ENCODE measurements at regions not wholly inside any gene's neighbourhood (a gene's known extent, or its start where the extent isn't known, plus 50 kb on each side); places are given as distances from the start of the nearest gene placed in this dataset.

GRCh38 chr12:74816398-74817175 lies 279.0 kb downstream of the ATXN7L3B start:
- peak; percentile 5 for DNase-seq (ENCODE audit: low read depth)

GRCh38 chr12:74817499-74817898 lies 279.9 kb downstream of the ATXN7L3B start:
- DNase-seq (ENCODE audit: low read depth) = no peak

GRCh38 chr12:74818412-74818811 lies 280.8 kb downstream of the ATXN7L3B start:
- no peak for DNase-seq (ENCODE audit: low read depth)

- no peak for DNase-seq (ENCODE audit: low read depth)
Observed at GRCh38 chr12:74820324-74820723, 282.7 kb downstream of the ATXN7L3B start.

- DNase-seq (ENCODE audit: low read depth) = no peak
Observed at GRCh38 chr12:74836567-74836966, 298.9 kb downstream of the ATXN7L3B start.

GRCh38 chr12:74846116-74846515 lies 308.5 kb downstream of the ATXN7L3B start:
- DNase-seq (ENCODE audit: low read depth) = no peak

GRCh38 chr12:74847169-74847568 lies 309.5 kb downstream of the ATXN7L3B start:
- DNase-seq (ENCODE audit: low read depth) = no peak

- DNase-seq (ENCODE audit: low read depth) = no peak
Observed at GRCh38 chr12:74848006-74848405, 310.4 kb downstream of the ATXN7L3B start.

GRCh38 chr12:74849801-74850200 lies 312.2 kb downstream of the ATXN7L3B start:
- DNase-seq (ENCODE audit: low read depth) = no peak

GRCh38 chr12:74871817-74872216 lies 334.2 kb downstream of the ATXN7L3B start:
- DNase-seq (ENCODE audit: low read depth) = no peak

GRCh38 chr12:74885775-74886174 lies 323.9 kb downstream of the KCNC2 start:
- no peak for DNase-seq (ENCODE audit: low read depth)

GRCh38 chr12:74889073-74889472 lies 320.6 kb downstream of the KCNC2 start:
- no peak for DNase-seq (ENCODE audit: low read depth)

GRCh38 chr12:74889563-74890236 lies 319.9 kb downstream of the KCNC2 start:
- DNase-seq (ENCODE audit: low read depth) = peak; percentile 64

GRCh38 chr12:74890237-74890599 lies 319.4 kb downstream of the KCNC2 start:
- peak; percentile 88 for DNase-seq (ENCODE audit: low read depth)

GRCh38 chr12:74891083-74891668 lies 318.5 kb downstream of the KCNC2 start:
- DNase-seq (ENCODE audit: low read depth) = no peak

GRCh38 chr12:74892057-74892633 lies 317.5 kb downstream of the KCNC2 start:
- DNase-seq (ENCODE audit: low read depth) = no peak

GRCh38 chr12:74896186-74896585 lies 313.5 kb downstream of the KCNC2 start:
- peak; percentile 6 for DNase-seq (ENCODE audit: low read depth)

GRCh38 chr12:74897425-74898211 lies 312.0 kb downstream of the KCNC2 start:
- no peak for DNase-seq (ENCODE audit: low read depth)

- DNase-seq (ENCODE audit: low read depth) = peak; percentile 37
Observed at GRCh38 chr12:74899031-74899829, 310.4 kb downstream of the KCNC2 start.

GRCh38 chr12:74900232-74900631 lies 309.4 kb downstream of the KCNC2 start:
- no peak for DNase-seq (ENCODE audit: low read depth)

- DNase-seq (ENCODE audit: low read depth) = no peak
Observed at GRCh38 chr12:74903522-74903921, 306.1 kb downstream of the KCNC2 start.
